Esophagus (tissue), 2 donors: ENCODE measurements at regions not wholly inside any gene's neighbourhood (a gene's known extent, or its start where the extent isn't known, plus 50 kb on each side); places are given as distances from the start of the nearest gene placed in this dataset.

Experiments
- H3K27ac ChIP-seq, 2 donors: one replicate each; pipeline ENCODE4 v1.5.1; 2013; ENCODE audit warnings: low read depth in 2 of 2, mild to moderate bottlenecking in 2 of 2, inconsistent platforms in 1 of 2, low read length in 1 of 2, moderate library complexity in 1 of 2
- H3K27me3 ChIP-seq, 2 donors: one replicate each; pipeline ENCODE4 v1.6.1; 2013; ENCODE audit warnings: low read length in 2 of 2, control low read depth in 1 of 2, mild to moderate bottlenecking in 1 of 2; ENCODE audit not compliant: insufficient read depth in 2 of 2, control insufficient read depth in 1 of 2
- H3K36me3 ChIP-seq, 2 donors: one replicate each; pipeline ENCODE4 v1.6.1; 2013; ENCODE audit warnings: low read length in 1 of 2; ENCODE audit not compliant: control insufficient read depth in 2 of 2, insufficient read depth in 2 of 2
- H3K4me1 ChIP-seq, 2 donors: one replicate each; pipeline ENCODE4 v1.6.1; 2013; ENCODE audit warnings: low read length in 1 of 2; ENCODE audit not compliant: control insufficient read depth in 2 of 2, insufficient read depth in 2 of 2
- H3K4me3 ChIP-seq, 2 donors: one replicate each; pipeline ENCODE4 v1.5.1; 2013; ENCODE audit warnings: low read length in 2 of 2, mild to moderate bottlenecking in 2 of 2, low read depth in 1 of 2, moderate library complexity in 1 of 2
- H3K9me3 ChIP-seq, 2 donors: one replicate each; pipeline ENCODE4 v1.6.1; 2013; ENCODE audit warnings: mild to moderate bottlenecking in 2 of 2, low read depth in 1 of 2, low read length in 1 of 2, moderate library complexity in 1 of 2; ENCODE audit not compliant: control insufficient read depth in 2 of 2, insufficient read depth in 1 of 2
- WGBS, 2 donors: extraction: QIAGEN DNeasy Blood & Tissue Kit; methylation state at CpG; one replicate each; pipeline ENCODE4 v1.1.7; 2013; 5-methylcytosine and 5-hydroxymethylcytosine counted together
- donor health status: healthy with polysubstance abuse.
- donor health status: Bipolar disorder and iron deficiency.

DNA sequence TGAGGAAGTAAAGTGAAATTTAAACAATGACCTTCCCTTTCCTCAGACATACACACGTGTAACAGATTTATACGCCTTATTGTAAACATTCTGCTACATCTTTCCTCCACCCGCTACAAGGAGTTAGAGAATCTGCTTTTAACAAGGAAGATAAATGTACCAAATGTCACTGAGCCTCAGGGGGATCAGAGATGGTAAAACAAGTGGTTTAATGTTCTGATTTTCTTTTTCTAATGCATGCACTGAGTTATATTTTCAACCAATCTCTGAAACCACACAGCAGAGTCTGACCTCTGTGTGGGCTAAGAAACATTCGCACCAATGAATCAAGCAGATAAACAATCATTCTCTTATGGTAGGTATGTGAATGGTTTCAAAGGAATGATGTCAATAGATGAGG, 599.5 kb downstream of the ARL4A start:
- 60 to 61% methylated on average over 4 of the region's 4 CpGs for WGBS, 2 donors
- H3K27ac ChIP-seq = no peak overlapping the region
- no peaks in the 10 kb centered on the region for H3K27me3 ChIP-seq
- H3K36me3 ChIP-seq = no peaks in the 10 kb centered on the region
- H3K4me1 ChIP-seq = no peaks in the 10 kb centered on the region
- H3K4me3 ChIP-seq = no peak overlapping the region
- H3K9me3 ChIP-seq = no peaks in the 10 kb centered on the region

DNA sequence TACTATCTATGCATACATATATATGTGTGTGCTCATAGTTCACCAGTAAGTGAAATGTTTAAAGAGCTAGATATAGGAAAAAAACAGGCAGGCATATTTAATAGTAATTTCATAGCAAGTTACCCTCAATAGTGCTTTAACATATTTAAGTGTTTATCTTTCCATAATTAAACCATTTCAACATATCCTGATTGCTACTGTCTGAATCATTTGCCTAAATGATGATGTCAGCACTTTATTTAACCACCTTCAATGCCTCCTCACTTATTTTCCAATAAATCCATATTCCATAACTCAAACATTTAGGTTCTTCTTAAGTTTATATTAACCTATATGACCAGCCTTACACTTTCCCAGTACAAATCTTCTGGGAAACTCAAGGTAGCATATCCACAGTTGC, 601.1 kb downstream of the ARL4A start:
- Histone ChIP-seq H3K9me3 (no peaks in the 10 kb centered on the region), H3K27me3 (no peaks in the 10 kb centered on the region), H3K36me3 (no peaks in the 10 kb centered on the region), H3K27ac (no peak overlapping the region), H3K4me1 (no peaks in the 10 kb centered on the region), H3K4me3 (no peak overlapping the region)

DNA sequence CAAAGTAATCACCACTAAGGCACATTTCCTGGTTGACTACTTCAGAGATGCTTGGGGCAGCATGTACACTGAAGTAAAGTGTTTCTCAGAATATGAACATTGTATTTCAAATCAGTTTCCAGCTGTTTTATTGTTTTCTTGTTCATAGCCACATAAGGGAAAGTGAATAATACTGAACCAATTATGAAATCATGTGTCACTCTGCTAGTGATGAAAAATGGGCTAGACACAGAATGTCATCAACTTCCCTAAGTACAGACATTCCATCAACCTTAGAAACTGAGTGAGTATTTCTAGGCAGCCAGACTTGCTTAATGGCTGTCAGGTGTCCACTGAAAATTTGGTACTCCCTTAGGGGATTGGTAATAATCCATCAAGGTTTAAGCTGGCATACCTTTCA, 603.5 kb downstream of the ARL4A start:
- H3K4me1 ChIP-seq = no peaks in the 10 kb centered on the region
- H3K36me3 ChIP-seq = no peaks in the 10 kb centered on the region
- H3K4me3 ChIP-seq = no peak overlapping the region
- no peaks in the 10 kb centered on the region for H3K9me3 ChIP-seq
- no peak overlapping the region for H3K27ac ChIP-seq
- no peaks in the 10 kb centered on the region for H3K27me3 ChIP-seq

DNA sequence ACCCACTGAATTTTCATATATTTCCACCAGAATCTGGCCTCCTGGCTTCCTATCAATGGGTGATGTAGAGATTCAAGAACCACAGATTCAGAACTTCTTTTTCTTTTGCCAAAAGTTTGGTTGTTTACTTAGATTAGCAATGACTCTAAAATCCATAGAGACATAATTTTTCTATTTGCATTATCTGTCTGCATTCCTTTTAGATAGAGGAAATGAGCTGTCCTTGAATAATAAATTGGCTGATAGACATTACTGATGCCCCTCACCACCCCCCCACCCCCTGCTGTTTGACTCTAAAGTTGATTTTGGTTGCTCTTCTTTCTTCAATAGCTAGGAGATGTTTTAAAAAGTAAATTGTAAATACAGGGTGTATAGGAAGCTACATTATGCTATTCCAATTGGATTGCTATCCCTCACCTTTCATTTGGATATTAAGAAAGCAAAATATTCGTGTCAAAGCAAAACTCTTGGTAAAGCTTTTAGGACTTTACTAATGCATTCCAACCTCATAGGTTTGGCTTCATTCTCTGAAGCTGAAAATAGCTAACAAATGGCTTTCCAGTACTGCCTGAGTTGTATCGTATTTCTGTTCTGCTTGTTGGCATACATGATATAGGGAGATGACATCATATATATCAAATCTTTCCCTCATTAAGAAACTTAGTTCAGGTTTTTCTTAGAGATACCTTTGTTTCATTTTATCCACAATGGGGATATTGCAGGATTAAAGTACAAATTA, 606.0 kb downstream of the ARL4A start:
- 62 to 64% methylated on average over 2 of the region's 2 CpGs for WGBS, 2 donors
- no peaks in the 10 kb centered on the region for H3K9me3 ChIP-seq
- H3K27me3 ChIP-seq = no peaks in the 10 kb centered on the region

DNA sequence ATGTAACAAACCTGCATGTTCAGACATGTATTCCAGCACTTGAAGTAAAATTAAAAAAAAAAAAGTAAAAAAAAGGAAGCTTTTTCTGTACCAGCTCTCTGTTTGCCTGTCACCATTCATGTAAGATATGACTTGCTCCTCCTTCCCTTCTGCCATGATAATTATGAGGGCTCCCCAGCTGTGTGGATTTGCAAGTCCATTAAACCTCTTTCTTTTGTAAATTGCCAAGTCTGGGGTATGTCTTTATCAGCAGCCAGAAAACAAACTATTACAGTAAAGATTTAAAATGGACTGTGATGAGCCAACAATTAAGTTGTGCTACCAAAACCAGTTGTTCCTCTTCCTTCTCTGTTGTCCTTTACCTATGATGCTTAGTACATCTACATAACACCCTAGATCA, 619.6 kb downstream of the ARL4A start:
- no peaks in the 10 kb centered on the region for H3K4me1 ChIP-seq
- no peaks in the 10 kb centered on the region for H3K9me3 ChIP-seq
- no peaks in the 10 kb centered on the region for H3K27me3 ChIP-seq
- no peak overlapping the region for H3K4me3 ChIP-seq
- H3K36me3 ChIP-seq = no peaks in the 10 kb centered on the region
- H3K27ac ChIP-seq = no peak overlapping the region

More for the DNA sequence above, 606.0 kb downstream of the ARL4A start:
- Histone ChIP-seq H3K4me1 (no peaks in the 10 kb centered on the region), H3K4me3 (no peak overlapping the region), H3K36me3 (no peaks in the 10 kb centered on the region), H3K27ac (no peak overlapping the region)

DNA sequence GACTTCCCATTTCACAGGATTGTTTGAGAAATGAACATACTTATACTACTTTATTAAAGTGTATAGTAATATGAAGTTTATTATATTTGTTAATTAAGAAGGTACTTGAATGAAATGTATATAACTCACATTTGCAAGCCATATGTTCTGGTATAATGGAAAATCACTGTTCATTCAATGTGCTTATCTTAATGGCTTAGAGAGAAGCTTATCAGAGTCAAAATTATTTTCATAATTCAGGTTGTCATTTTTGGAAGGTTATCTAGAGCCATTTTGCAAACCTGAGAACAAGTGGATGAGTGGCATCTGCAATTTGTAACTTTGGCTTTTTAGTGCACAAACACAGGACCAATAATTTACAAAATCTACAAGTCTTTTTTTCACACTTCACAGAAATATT, 621.0 kb downstream of the ARL4A start:
- Histone ChIP-seq H3K9me3 (no peaks in the 10 kb centered on the region), H3K36me3 (no peaks in the 10 kb centered on the region), H3K27ac (no peak overlapping the region), H3K27me3 (no peaks in the 10 kb centered on the region), H3K4me1 (no peaks in the 10 kb centered on the region), H3K4me3 (no peak overlapping the region)

DNA sequence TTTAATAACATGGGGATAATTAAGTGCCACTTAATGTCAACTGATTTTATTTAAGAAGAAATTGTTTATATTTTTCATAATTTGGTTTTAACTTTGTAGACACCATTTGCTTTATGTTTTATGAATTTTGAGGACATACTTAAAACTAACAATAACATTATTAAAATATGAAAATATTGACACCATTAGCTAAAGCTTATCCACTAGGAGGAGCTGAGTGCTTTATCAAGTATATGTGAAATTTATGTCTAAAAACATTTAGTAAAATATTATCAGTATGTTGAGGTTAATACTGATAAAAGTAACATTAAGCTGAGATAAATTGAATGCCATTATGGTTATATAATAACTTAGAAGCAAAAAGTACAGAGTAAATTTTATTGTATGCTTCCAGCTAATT, 622.1 kb downstream of the ARL4A start:
- H3K36me3 ChIP-seq = no peaks in the 10 kb centered on the region
- H3K9me3 ChIP-seq = no peaks in the 10 kb centered on the region
- H3K4me1 ChIP-seq = no peaks in the 10 kb centered on the region

DNA sequence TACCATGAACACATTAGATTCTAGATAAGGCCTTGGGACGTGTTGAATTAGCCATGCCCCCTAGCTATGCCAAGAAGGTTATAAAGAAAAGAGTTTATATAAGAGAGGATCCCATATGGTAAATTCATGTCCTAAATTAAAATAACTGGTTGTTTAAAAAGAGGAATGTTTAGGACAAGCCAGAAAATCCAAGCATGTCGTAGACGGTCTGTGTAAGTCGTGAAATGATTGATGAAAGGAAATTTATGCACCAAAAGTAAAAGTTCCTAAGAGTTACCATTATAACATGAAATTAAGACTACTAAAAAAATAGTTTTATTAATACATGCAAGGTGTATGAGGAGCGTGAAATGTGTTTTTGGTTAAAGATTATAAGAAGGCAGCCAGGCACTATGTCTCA, 624.9 kb downstream of the ARL4A start:
- Histone ChIP-seq H3K4me1 (no peaks in the 10 kb centered on the region), H3K9me3 (no peaks in the 10 kb centered on the region), H3K27me3 (no peaks in the 10 kb centered on the region), H3K36me3 (no peaks in the 10 kb centered on the region), H3K4me3 (no peak overlapping the region), H3K27ac (no peak overlapping the region)
- WGBS, 2 donors = 87 to 89% methylated on average over 5 of the region's 5 CpGs

More for the DNA sequence above, 622.1 kb downstream of the ARL4A start:
- H3K27me3 ChIP-seq = no peaks in the 10 kb centered on the region
- H3K4me3 ChIP-seq = no peak overlapping the region
- no peak overlapping the region for H3K27ac ChIP-seq

DNA sequence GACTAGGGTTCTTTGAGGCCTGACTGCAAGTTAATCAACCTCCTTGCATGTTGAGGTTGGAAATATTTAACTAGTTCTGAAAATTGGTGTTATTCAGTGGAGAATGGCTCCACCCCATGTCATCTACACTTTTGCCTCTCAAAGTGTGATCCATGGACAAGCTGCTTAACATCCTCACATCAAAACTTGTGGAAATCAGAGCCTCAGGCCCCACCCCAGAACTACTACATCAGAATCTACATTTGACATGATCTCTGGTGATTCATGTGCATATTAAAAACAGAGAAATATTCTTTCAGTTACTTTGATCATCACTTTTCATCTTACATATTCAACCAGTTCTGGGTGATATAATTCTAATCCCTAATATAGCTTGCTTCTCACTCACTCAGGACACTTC, 632.9 kb downstream of the ARL4A start:
- H3K36me3 ChIP-seq = no peaks in the 10 kb centered on the region

DNA sequence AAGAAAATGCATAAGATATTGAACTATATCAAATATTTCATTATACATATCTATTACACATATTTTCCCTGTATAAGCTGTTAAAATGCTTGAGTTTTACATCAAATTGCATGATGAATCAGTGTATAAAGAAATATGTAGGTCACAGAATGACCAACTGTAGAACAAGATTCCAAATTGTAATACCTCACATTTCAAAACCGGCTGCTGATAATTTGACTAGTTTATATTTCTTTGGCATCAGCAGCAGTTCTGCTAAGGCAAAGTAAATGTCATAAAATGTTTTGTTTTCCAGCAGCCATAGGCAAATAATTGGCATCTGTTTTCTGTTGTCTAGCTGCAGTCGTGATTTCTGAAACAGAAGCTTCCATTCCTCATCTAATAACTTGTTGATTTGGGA, 633.9 kb downstream of the ARL4A start:
- H3K9me3 ChIP-seq = no peaks in the 10 kb centered on the region
- no peaks in the 10 kb centered on the region for H3K36me3 ChIP-seq
- no peak overlapping the region for H3K4me3 ChIP-seq
- H3K4me1 ChIP-seq = no peaks in the 10 kb centered on the region
- H3K27ac ChIP-seq = no peak overlapping the region
- no peaks in the 10 kb centered on the region for H3K27me3 ChIP-seq
- WGBS, 2 donors = 45 to 54% methylated on average over 2 of the region's 2 CpGs

More for the DNA sequence above, 632.9 kb downstream of the ARL4A start:
- Histone ChIP-seq H3K4me1 (no peaks in the 10 kb centered on the region), H3K27me3 (no peaks in the 10 kb centered on the region), H3K27ac (no peak overlapping the region), H3K4me3 (no peak overlapping the region), H3K9me3 (no peaks in the 10 kb centered on the region)
